Loucy (cell line): ENCODE measurements at regions not wholly inside any gene's neighbourhood (a gene's known extent, or its start where the extent isn't known, plus 50 kb on each side); places are given as distances from the start of the nearest gene placed in this dataset.

Experiments used
- CTCF ChIP-seq: fragments of 200-600 bp; sonication (generic); conservative IDR thresholded peaks from 2 replicates; pipeline ENCODE4 v1.5.1; 2014; ENCODE audit warnings: mild to moderate bottlenecking, antibody characterized with exemption, low read length
- EZH2phosphoT487 ChIP-seq: fragments of 200-600 bp; IDR thresholded peaks from 2 replicates; pipeline ENCODE4 v1.6.1; 2018; ENCODE audit warnings: antibody characterized with exemption, mild to moderate bottlenecking, moderate library complexity, borderline replicate concordance

DNA sequence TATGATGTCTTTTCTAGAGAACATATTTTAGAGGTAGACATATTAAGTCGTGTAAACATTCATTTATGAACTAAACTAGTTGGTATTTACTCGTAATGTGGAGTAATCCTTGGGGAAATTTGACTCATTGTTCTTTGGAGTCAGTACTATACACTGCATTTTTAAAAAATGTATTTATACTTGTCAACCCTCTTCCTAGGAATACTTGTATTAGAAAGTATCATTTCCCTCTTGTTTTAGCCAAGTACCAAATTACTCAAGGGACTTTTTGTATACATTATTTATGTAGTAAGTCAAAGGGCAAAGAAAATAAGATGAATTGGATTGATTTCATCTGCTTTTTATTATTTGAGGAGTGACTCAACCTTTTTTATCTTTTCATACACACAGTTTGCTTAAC is 248.1 kb upstream of the IZUMO3 start:
- TF ChIP-seq CTCF (no peak), EZH2phosphoT487 (no peak)
